OCI-LY1 (cell line): ENCODE measurements at regions not wholly inside any gene's neighbourhood (a gene's known extent, or its start where the extent isn't known, plus 50 kb on each side); places are given as distances from the start of the nearest gene placed in this dataset.

Experiments
- H2AFZ ChIP-seq: fragments of 200-600 bp; sonication (generic), shearing (Covaris generic); 2 replicates; pipeline ENCODE4 v1.6.0; 2014; ENCODE audit warnings: antibody characterized with exemption, mild to moderate bottlenecking, low read length
- H3F3A ChIP-seq: fragments of 200-600 bp; sonication (generic), shearing (Covaris generic); 2 replicates; pipeline ENCODE4 v1.6.0; 2014; ENCODE audit warnings: mild to moderate bottlenecking, antibody characterized with exemption, low read length, moderate library complexity; ENCODE audit not compliant: insufficient read depth
- H3K27ac ChIP-seq: fragments of 200-600 bp; sonication (generic); 2 replicates; pipeline ENCODE4 v1.5.1; 2014; ENCODE audit warnings: low read length, mixed run types, mild to moderate bottlenecking, low read depth; ENCODE audit not compliant: poor library complexity, severe bottlenecking
- H3K27me3 ChIP-seq: fragments of 200-600 bp; sonication (generic); 2 replicates; pipeline ENCODE4 v1.6.0; 2014; ENCODE audit warnings: antibody characterized with exemption, mild to moderate bottlenecking, low read length, moderate library complexity; ENCODE audit not compliant: insufficient read depth
- H3K36me3 ChIP-seq: fragments of 200-600 bp; sonication (generic); 2 replicates; pipeline ENCODE4 v1.6.1; 2014; ENCODE audit warnings: mild to moderate bottlenecking, antibody characterized with exemption, low read length, moderate library complexity, mixed read lengths; ENCODE audit not compliant: insufficient read depth
- H3K4me1 ChIP-seq: fragments of 200-600 bp; sonication (generic); 2 replicates; pipeline ENCODE4 v1.5.1; 2014; ENCODE audit warnings: mild to moderate bottlenecking, low read length, moderate library complexity; ENCODE audit not compliant: insufficient read depth, severe bottlenecking
- H3K4me2 ChIP-seq: fragments of 200-600 bp; sonication (generic), shearing (Covaris generic); 2 replicates; pipeline ENCODE4 v1.6.1; 2014; ENCODE audit warnings: low read length
- H3K4me3 ChIP-seq: fragments of 200-600 bp; sonication (generic); 2 replicates; pipeline ENCODE4 v1.5.1; 2014; ENCODE audit warnings: low read length, low read depth, mild to moderate bottlenecking, mixed read lengths; ENCODE audit not compliant: poor library complexity, severe bottlenecking
- H3K79me2 ChIP-seq: fragments of 200-600 bp; shearing (Covaris generic); 2 replicates; pipeline ENCODE4 v1.6.1; 2016; ENCODE audit warnings: mixed run types, low read length, mixed read lengths; ENCODE audit not compliant: insufficient read depth
- H3K9ac ChIP-seq: fragments of 200-600 bp; sonication (generic), shearing (Covaris generic); 2 replicates; pipeline ENCODE4 v1.6.1; 2014; ENCODE audit warnings: mild to moderate bottlenecking, low read length, mixed read lengths
- H3K9me2 ChIP-seq: fragments of 200-600 bp; sonication (generic), shearing (Covaris generic); 2 replicates; pipeline ENCODE4 v1.6.1; 2014; ENCODE audit warnings: low read depth, mild to moderate bottlenecking, low read length, mixed read lengths
- H3K9me3 ChIP-seq: fragments of 200-600 bp; shearing (Covaris generic); 2 replicates; pipeline ENCODE4 v1.6.1; 2014; ENCODE audit warnings: low read length, mixed read lengths
- H4K20me1 ChIP-seq: fragments of 200-600 bp; sonication (generic), shearing (Covaris generic); 2 replicates; pipeline ENCODE4 v1.6.0; 2016; ENCODE audit warnings: mild to moderate bottlenecking, low read length; ENCODE audit not compliant: insufficient read depth
- CTCF ChIP-seq: fragments of 200-600 bp; sonication (generic), shearing (Covaris generic); IDR thresholded peaks from 2 replicates; pipeline ENCODE4 v1.5.1; 2017; ENCODE audit warnings: mild to moderate bottlenecking, antibody characterized with exemption, low read length, moderate library complexity, mixed read lengths
- EZH2 ChIP-seq: fragments of 200-600 bp; sonication (generic), shearing (Covaris generic); IDR thresholded peaks from 2 replicates; pipeline ENCODE4 v1.8.0; 2017; ENCODE audit warnings: borderline replicate concordance, mixed run types, mild to moderate bottlenecking, antibody characterized with exemption, low read length, moderate library complexity, mixed read lengths

GRCh38 chr14:65304239-65304638, 108.3 kb upstream of the FUT8 start:
- peak overlapping the region; percentile 45 for H3K9ac ChIP-seq

GRCh38 chr14:65304963-65305362, 107.6 kb upstream of the FUT8 start:
- Histone ChIP-seq H3K36me3 (no peaks in the 10 kb centered on the region), H3K4me3 (no peak overlapping the region), H4K20me1 (no peaks in the 10 kb centered on the region), H2AFZ (no peak overlapping the region), H3K9me2 (no peaks in the 10 kb centered on the region), H3K79me2 (no peaks in the 10 kb centered on the region), H3K27me3 (no peaks in the 10 kb centered on the region), H3K27ac (peak overlapping the region; percentile 93), H3F3A (no peaks in the 10 kb centered on the region), H3K4me1 (peaks cover 61% of the 10 kb centered on the region), H3K4me2 (peak overlapping the region; percentile 48), H3K9me3 (0 out of 2 replicates have a peak, but pooled peaks cover 4% of the 10 kb centered on the region), H3K9ac (peak overlapping the region; percentile 22)
- TF ChIP-seq CTCF (no peak), EZH2 (no peak)

More at GRCh38 chr14:65304239-65304638, 108.3 kb upstream of the FUT8 start:
- H3K4me1 ChIP-seq: peaks cover 69% of the 10 kb centered on the region
- no peaks in the 10 kb centered on the region for H3K27me3 ChIP-seq
- no peaks in the 10 kb centered on the region for H4K20me1 ChIP-seq
- peak overlapping the region; percentile 93 for H3K27ac ChIP-seq
- H3K79me2 ChIP-seq: no peaks in the 10 kb centered on the region
- H3K9me3 ChIP-seq: 0 out of 2 replicates have a peak, but pooled peaks cover 4% of the 10 kb centered on the region
- H2AFZ ChIP-seq: no peak overlapping the region
- no peaks in the 10 kb centered on the region for H3K9me2 ChIP-seq
- H3K36me3 ChIP-seq: no peaks in the 10 kb centered on the region
- no peak for TF ChIP-seq CTCF
- no peak for TF ChIP-seq EZH2
- H3K4me3 ChIP-seq: peak overlapping the region; percentile 21
- peak overlapping the region; percentile 48 for H3K4me2 ChIP-seq
- no peaks in the 10 kb centered on the region for H3F3A ChIP-seq

- no peak overlapping the region for H3K27ac ChIP-seq
Observed at GRCh38 chr14:65308536-65308935, 104.0 kb upstream of the FUT8 start.

More at GRCh38 chr14:65308536-65308935, 104.0 kb upstream of the FUT8 start:
- H3K4me1 ChIP-seq: peaks cover 35% of the 10 kb centered on the region
- H3K79me2 ChIP-seq: no peaks in the 10 kb centered on the region
- H3K4me2 ChIP-seq: no peak overlapping the region
- H3F3A ChIP-seq: no peaks in the 10 kb centered on the region
- no peak overlapping the region for H2AFZ ChIP-seq
- no peaks in the 10 kb centered on the region for H3K36me3 ChIP-seq
- H3K4me3 ChIP-seq: no peak overlapping the region
- no peaks in the 10 kb centered on the region for H3K27me3 ChIP-seq
- H3K9ac ChIP-seq: no peak overlapping the region
- TF ChIP-seq EZH2: no peak
- no peak for TF ChIP-seq CTCF
- no peaks in the 10 kb centered on the region for H3K9me2 ChIP-seq
- 0 out of 2 replicates have a peak, but pooled peaks cover 4% of the 10 kb centered on the region for H3K9me3 ChIP-seq
- H4K20me1 ChIP-seq: no peaks in the 10 kb centered on the region
